NOMO-1 (cell line): ENCODE measurements at regions not wholly inside any gene's neighbourhood (a gene's known extent, or its start where the extent isn't known, plus 50 kb on each side); places are given as distances from the start of the nearest gene placed in this dataset.

Source experiments
- DNase-seq, 2 experiments: peaks; one replicate each; lab custom pipeline; 2025; ENCODE audit not compliant: unreplicated experiment in 2 of 2; lab: John Stamatoyannopoulos, UW

- no peak for DNase-seq
Measured at GRCh38 chr9:107875571-107875980, 386.0 kb upstream of the KLF4 start.

- DNase-seq = peak; percentile 71 to 84
Measured at GRCh38 chr9:107874591-107875369, 385.2 kb upstream of the KLF4 start.

GRCh38 chr9:107874137-107874536, 384.6 kb upstream of the KLF4 start:
- no peak for DNase-seq

- no peak for DNase-seq
Measured at GRCh38 chr9:107872457-107873192, 383.1 kb upstream of the KLF4 start.

DNA sequence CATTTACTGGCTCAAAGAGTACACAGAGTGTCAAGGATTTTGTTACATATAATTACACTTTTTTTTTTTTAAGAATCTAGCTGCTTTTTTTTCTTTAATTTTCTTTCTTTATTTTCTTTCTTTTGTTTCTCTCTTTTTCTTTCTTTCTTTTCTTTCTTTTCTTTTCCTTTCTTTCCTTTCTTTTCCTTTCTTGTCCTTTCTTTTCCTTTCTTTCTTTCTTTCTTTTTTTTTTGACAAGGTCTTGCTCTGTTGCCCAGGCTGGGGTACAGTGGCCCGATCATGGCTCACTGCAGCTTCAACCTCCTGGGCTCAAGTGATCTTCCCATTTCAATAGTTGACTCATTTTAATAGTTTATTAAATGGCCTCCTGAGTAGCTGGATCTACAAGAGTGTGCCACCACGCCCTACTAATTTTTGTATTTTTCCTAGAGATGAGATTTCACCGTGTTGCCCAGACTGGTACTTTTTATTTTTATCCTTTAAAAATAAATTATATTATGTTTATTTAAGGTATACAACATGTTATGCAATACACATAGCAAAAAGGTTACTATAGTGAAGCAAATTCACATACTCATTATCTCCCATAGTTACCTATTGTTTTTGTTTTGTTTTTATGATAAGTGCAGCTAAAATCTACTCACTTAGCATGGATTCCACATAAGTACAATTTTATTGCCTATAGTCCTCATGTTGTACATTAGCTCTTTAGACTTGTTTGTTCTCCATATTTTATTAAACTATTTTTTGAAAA, 381.5 kb upstream of the KLF4 start:
- no peak for DNase-seq

DNA sequence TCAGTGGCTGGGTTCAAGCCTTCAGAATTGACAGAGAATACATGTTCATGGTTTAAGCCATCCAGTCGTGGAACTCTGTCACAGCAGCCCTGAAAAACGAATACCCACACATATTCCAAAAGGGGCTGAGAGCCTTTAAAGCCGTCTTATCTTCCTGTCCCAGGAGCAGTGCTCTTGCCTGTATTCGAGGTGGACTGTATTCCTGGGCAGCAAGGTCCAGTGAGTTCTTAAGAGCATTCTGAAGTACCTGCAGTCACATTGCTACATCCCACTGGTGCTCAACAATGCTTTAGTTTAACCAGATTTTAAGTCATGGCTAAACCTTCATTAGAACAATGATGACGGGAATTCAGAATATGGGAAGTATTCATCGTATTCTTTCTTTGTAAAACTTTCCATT, 380.7 kb upstream of the KLF4 start:
- no peak for DNase-seq

DNA sequence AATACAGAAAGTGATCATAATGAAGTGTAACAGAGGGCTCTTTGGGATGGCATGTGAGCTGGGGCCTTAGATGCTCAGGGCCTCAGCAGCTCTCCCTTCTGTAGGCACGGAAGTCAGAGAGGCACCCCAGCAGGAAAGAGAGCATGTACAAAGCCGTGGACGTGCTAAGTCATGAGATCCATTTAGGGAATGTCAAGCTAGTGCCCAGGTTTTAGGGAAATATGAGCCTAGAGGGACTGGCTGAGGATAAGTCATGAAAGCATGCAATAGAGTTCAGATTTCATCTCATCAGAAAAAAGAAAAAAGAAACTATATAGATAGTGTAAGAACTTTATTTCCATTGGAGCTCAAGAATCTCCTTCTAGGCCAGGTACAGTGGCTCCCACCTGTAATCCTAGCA, 379.5 kb upstream of the KLF4 start:
- DNase-seq = no peak

GRCh38 chr9:107868186-107868585, 378.6 kb upstream of the KLF4 start:
- peak; percentile 43 to 53 for DNase-seq

DNA sequence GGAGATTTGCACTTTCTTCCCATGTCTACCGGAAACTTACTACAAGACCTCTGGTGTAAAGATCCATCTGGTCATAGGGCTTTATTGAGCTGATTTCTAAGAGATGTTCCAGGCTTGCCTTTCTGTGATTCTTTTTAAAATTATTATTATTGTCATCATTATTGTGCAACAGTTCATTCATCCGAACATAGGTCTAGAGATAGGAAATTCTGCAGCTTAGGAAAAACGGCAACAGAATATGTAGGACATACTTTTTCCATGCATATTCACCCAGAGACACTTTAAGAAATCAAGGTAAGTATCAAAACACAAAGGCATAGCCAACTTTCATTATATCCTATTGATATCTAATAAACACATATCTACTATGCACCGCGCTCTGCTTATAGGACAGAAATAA, 378.2 kb upstream of the KLF4 start:
- no peak for DNase-seq

DNA sequence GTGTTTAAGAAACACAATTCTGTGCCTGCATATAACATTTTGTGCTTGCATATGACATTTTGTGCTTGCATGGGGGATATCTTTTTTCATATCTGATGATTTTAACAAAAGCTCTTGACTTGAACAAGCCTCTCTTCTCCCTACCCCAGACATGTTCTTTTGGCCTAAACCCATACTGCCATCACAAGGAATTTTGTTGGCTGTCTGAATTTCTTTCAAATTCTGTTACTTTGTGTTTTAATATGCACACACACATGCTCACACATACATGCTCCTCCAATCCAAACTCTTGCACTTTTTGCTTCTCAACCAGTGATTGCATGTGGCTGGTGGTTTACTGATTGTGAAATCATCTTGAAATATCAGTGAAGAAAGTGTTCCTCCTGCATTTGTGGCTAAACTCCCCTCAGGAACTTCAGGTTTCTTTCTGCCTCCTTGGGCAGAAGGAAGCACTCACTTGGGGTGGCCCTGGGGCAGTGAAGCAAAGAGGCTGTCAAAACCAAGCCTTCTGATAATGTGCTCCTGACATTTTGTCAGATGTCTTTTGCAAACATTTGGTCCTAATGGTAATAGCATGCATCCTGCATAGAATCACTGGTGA, 377.2 kb upstream of the KLF4 start:
- peak; percentile 75 to 89 for DNase-seq

GRCh38 chr9:107863396-107863795, 373.8 kb upstream of the KLF4 start:
- DNase-seq = peak in 1 of 2 experiments; percentile 19

DNA sequence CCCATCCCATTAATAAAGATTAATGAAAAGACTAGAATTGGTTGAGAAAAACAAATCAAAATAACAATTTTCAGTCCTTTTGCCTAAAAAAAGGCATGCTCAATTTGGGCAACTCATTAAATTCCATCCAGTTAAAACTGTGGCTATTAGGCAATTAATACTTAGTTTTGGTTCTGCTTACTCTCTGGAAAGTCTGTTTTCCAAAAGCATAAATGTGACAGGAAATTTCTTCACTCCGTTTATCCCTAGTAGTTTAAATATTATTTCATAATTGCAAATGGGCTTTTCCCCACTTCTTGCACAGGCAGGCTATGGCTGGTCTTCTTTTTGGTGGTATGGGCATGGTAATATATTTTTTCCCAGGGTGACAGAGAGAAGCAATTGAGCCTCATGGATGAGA, 373.3 kb upstream of the KLF4 start:
- no peak for DNase-seq

- peak; percentile 69 to 71 for DNase-seq
Measured at GRCh38 chr9:107862323-107862722, 372.8 kb upstream of the KLF4 start.

DNA sequence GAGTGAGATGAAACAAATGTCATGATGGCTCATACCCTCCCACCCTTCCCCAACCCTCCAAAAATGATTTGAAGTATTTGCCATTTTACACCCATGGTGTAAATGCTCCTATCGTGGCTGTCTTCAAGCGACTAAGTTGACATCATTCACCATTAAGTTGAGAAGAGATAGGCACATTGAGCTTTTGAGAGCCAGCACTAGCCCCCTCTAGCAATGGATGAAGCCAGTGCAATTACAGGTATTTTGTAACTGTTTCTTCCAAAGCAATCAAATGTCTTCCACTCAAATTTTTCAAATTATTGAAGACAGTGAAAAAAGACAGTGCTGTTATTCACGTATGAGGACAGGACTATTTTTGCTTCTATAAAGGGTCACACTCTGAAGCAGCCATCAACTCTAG, 371.5 kb upstream of the KLF4 start:
- DNase-seq = no peak

GRCh38 chr9:107858260-107858659, 368.7 kb upstream of the KLF4 start:
- DNase-seq = no peak

- DNase-seq = no peak
Measured at GRCh38 chr9:107856633-107857032, 367.1 kb upstream of the KLF4 start.

DNA sequence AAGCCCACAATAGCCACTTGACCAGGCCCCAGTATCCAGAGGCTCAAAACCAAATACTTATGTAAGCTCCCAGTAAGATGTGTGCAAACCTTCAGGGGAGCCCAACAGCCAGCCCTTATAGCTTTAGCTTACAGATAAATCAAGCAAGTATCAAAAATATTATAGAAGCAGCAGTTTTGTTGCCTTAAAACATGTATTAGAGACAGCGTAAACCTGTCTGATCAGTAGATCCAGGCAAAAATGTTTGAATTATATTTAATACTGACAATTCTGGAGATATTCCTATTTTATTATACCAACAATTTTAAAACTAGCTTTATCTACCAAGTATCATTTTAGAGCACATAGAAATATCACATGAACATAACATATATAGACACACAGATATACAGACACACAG, 365.6 kb upstream of the KLF4 start:
- no peak for DNase-seq

GRCh38 chr9:107853461-107853860, 363.9 kb upstream of the KLF4 start:
- DNase-seq = no peak

GRCh38 chr9:107852891-107853290, 363.3 kb upstream of the KLF4 start:
- no peak for DNase-seq

DNA sequence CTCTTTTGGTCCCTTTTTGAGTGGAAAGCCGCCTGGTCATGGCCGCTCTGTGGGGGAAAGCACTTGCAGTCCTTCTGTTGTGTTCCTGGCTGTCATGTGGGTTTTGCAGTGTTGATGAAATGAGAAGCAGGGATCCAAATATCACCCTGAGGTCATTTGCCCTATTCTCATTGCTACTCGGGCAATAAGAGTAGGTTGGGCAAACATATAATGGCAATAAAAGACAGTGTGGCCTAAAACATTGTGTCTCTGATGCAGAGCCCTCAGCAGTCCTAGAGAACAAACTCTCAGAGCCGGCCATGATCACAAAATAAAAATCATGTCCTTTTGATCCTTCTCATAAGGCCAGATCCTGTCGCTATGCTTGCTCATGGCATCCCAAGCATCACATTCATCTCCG, 361.1 kb upstream of the KLF4 start:
- DNase-seq = no peak
